ENCODE measurements at regions not wholly inside any gene's neighbourhood (a gene's known extent, or its start where the extent isn't known, plus 50 kb on each side); places are given as distances from the start of the nearest gene placed in this dataset.

- Histone ChIP-seq H3K9me3 (replicated peaks in 1 of 3) (no peaks in the 10 kb centered on the region), H3K27me3 (no peaks in the 10 kb centered on the region), H3K27ac (no peak overlapping the region), H3K36me3 (replicated peaks in 1 of 2) (no peaks in the 10 kb centered on the region), H3K4me3 (no peak overlapping the region), H3K4me1 (replicated peaks in 1 of 2) (no peaks in the 10 kb centered on the region)
- no peak for DNase-seq
- TF ChIP-seq POLR2A (IDR thresholded peaks at IDR 0.05): no peak
- TF ChIP-seq CTCF (IDR thresholded peaks at IDR 0.05): no peak
- intact Hi-C loops (cut with DNase I): no loop called here
These were observed 361.2 kb downstream of the PCDH7 start for GRCh38 chr4:31081366-31081765.

DNA sequence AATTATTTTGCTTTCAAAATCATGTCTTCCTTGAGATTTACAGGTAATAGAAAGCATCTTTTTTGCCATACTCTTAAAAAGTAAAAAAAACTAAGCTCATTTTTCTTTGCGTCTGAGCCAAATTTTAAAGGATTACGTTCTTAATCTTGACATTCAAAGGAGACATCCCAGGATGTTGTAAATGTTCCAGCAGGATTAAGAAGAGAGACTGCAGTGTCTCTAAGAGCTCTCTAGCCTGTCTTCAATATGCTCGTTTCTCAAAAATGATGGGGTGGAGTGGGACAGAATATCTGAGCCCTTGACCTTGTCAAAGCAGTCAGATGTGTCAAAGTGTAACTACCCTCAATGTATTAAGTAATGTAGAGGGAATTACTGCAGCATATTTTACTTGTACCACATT is 363.3 kb downstream of the PCDH7 start:
- Histone ChIP-seq H3K4me1 (replicated peaks in 1 of 2) (no peaks in the 10 kb centered on the region), H3K27ac (no peak overlapping the region), H3K9me3 (replicated peaks in 1 of 3) (no peaks in the 10 kb centered on the region), H3K27me3 (no peaks in the 10 kb centered on the region), H3K4me3 (no peak overlapping the region), H3K36me3 (replicated peaks in 1 of 2) (no peaks in the 10 kb centered on the region)
- 53 to 69% (median 58%) methylated on average over 3 of the region's 3 CpGs for WGBS, 4 donors
- intact Hi-C loops (cut with DNase I): no loop called here
- DNase-seq: no peak
- TF ChIP-seq CTCF (IDR thresholded peaks at IDR 0.05) (no peak), POLR2A (IDR thresholded peaks at IDR 0.05) (no peak)

DNA sequence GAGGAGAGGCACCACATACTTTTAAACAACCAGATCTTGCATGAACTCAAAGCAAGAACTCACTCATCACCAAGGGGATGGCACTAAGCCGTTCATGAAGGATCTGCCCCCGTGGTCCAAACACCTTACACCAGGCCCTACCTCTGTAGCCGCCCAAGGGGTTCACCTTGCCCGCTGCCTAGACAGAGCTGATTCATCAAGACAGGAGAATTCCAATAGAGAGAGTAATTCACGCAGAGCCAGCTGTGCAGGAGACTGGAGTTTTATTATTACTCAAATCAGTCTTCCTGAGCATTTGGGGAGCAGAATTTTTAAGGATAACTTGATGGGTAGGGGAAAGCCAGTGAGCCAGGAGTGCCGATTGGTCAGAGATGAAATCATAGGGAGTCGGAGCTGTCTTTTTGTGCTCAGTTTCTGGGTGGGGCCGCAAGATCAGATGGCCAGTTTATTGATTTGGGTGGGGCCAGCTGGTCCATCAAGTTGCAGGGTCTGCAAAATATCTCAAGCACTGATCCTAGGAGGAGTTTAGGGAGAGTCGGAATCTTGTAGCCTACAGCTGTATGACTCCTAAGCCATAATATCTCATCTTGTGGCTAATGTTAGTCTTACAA is 364.7 kb downstream of the PCDH7 start:
- TF ChIP-seq POLR2A (IDR thresholded peaks at IDR 0.05) (no peak), CTCF (IDR thresholded peaks at IDR 0.05) (no peak)
- Histone ChIP-seq H3K27me3 (no peaks in the 10 kb centered on the region), H3K4me3 (no peak overlapping the region), H3K4me1 (replicated peaks in 1 of 2) (no peaks in the 10 kb centered on the region), H3K9me3 (replicated peaks in 1 of 3) (no peaks in the 10 kb centered on the region), H3K27ac (no peak overlapping the region), H3K36me3 (replicated peaks in 1 of 2) (no peaks in the 10 kb centered on the region)
- intact Hi-C loops (cut with DNase I): no loop called here
- DNase-seq: no peak
- 70 to 87% (median 82%) methylated on average over 8 to 9 of the region's 9 CpGs for WGBS, 4 donors

DNA sequence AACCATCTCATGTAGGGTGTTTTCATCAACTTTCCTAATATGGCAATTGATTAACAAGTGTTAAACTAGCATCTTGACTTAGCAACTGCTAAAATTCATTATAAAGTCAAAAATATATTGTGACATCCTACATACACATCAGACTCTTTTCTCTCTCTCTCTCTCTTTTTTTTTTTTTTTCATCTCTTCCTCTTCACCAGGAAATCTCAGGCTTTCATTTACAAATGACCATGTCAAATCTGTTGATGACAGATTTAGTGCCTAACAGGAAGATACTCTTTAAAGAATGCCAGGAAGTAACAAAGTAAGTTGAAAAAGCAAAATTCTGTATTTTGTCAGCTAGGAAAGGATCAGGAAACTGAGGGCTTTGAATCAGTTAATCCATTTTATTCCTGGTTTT is 365.5 kb downstream of the PCDH7 start:
- Histone ChIP-seq H3K4me1 (replicated peaks in 1 of 2) (no peaks in the 10 kb centered on the region), H3K36me3 (replicated peaks in 1 of 2) (no peaks in the 10 kb centered on the region), H3K4me3 (no peak overlapping the region), H3K9me3 (replicated peaks in 1 of 3) (peaks cover 0 to 4% (median 0%) of the 10 kb centered on the region in 3 donors), H3K27me3 (no peaks in the 10 kb centered on the region), H3K27ac (no peak overlapping the region)
- no peak for DNase-seq
- intact Hi-C loops (cut with DNase I): no loop called here
- TF ChIP-seq POLR2A (IDR thresholded peaks at IDR 0.05) (no peak), CTCF (IDR thresholded peaks at IDR 0.05) (no peak)

Measured in adrenal gland (tissue), 9 donors.